GM12865 (cell line): ENCODE measurements at regions not wholly inside any gene's neighbourhood (a gene's known extent, or its start where the extent isn't known, plus 50 kb on each side); places are given as distances from the start of the nearest gene placed in this dataset.

Experiments
- DNase-seq: peaks from one replicate; pipeline ENCODE4 v3.0.0; 2010; ENCODE audit warnings: low read depth
- H3K4me3 ChIP-seq: 2 replicates; pipeline ENCODE4 v1.5.1; 2011; ENCODE audit warnings: mild to moderate bottlenecking, low read depth, low read length, control low read depth
- TF ChIP-seq, protein P1 (sequence below): IDR thresholded peaks from 2 replicates; pipeline ENCODE4 v1.5.1; 2011; ENCODE audit warnings: low read length, control low read depth, low read depth, inconsistent platforms; ENCODE audit not compliant: insufficient read depth; ENCODE audit errors: missing control alignments

DNA sequence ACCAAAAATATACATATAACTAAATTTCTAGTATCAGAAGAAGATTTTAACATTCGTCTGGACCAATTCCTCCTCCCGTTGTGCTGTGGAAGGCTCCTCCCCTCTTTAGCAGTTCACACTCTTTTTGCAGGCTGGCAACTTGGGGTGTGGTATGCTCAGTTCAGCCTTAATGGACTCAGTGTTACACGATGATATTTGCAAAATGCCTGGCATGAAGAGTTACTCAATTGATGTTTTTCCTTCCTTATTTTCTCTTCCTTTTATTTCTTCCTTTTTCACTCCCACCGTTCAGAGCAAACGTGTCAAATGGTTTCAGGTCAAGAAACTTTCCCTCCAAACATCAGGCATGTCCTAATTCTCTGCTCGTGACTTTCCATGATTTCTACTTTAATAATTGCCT, 248.3 kb downstream of the PHF14 start:
- TF ChIP-seq, protein P1, sequence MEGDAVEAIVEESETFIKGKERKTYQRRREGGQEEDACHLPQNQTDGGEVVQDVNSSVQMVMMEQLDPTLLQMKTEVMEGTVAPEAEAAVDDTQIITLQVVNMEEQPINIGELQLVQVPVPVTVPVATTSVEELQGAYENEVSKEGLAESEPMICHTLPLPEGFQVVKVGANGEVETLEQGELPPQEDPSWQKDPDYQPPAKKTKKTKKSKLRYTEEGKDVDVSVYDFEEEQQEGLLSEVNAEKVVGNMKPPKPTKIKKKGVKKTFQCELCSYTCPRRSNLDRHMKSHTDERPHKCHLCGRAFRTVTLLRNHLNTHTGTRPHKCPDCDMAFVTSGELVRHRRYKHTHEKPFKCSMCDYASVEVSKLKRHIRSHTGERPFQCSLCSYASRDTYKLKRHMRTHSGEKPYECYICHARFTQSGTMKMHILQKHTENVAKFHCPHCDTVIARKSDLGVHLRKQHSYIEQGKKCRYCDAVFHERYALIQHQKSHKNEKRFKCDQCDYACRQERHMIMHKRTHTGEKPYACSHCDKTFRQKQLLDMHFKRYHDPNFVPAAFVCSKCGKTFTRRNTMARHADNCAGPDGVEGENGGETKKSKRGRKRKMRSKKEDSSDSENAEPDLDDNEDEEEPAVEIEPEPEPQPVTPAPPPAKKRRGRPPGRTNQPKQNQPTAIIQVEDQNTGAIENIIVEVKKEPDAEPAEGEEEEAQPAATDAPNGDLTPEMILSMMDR: no peak
- no peak for DNase-seq
- no peak overlapping the region for H3K4me3 ChIP-seq

DNA sequence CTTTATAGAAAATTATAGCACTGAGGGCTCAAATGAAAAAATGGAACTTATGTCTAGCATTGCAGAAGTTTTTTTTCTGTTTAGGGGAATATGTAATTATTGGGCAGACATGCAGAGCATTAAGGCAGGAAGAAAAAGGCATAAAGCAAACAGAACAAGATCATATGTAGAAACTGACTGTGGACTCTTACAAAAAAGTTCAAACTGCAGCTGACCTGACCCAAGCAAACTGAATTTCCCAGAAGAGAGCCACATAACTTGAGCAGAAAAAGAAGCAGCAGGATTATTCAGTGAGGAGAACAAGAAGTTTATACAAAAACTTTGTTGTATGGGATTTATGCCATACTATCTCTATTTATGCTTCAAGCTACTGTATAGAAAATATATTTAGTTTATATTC, 250.9 kb downstream of the PHF14 start:
- TF ChIP-seq, protein P1: no peak
- no peak overlapping the region for H3K4me3 ChIP-seq
- DNase-seq: no peak

DNA sequence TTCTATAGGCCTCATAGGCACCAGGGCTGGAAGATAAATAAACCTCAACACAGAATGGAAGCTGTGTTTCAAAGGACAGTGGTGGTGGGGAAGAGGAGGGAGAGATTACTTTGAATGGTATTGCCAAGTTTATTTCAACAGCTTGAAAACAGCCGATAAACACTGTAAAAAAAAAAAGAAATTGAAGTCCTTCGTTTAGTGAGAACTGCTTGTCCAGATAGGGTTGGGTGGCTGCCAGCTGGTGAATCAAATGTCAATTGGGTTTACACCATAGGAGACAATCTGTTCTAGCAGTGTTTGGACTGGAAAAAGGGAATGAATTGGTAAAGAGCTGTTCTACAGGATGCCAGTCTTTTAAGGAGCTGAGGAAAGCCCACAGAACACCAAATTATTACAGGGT, 254.8 kb downstream of the PHF14 start:
- no peak for DNase-seq
- H3K4me3 ChIP-seq: no peak overlapping the region
- TF ChIP-seq, protein P1: no peak

DNA sequence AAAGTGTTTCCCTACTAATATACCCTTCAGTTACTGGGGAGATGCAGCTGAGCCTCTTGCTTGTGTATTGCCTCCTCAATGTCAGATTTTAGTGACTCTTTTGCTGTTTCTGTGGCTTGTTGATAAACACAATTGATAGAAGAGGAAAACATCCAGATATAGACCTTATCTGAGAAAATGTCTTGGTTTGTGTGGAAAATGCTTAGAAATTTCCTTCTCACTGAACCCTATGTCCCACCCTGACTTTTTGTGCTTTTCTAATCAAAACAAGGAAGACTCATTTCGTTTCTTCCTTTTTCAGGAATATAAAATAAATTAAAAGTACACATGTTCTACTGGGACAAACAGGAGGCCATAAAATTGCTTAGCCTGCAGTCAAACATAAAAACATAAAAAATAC, 257.5 kb downstream of the PHF14 start:
- no peak overlapping the region for H3K4me3 ChIP-seq
- TF ChIP-seq, protein P1: no peak
- no peak for DNase-seq

DNA sequence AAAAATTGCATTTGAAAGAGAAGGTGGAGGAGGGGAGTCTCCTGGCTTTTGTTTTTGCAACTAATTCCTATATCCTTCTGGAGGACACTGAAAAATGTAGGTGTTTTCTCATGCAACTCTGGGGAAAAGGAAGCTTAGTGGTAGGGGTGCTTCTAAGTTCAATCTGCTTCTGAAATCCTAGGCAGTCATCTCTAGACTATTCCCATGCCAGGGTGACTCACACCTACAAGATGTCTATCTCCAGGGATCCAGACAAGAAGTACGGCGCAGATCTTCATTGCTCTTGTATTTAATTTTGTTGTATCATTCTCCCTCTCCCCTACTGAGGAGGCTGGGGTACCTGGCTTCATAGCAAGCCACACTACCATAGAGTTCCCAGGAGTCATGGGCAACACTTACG, 258.8 kb downstream of the PHF14 start:
- TF ChIP-seq, protein P1: no peak
- DNase-seq: no peak
- no peak overlapping the region for H3K4me3 ChIP-seq

DNA sequence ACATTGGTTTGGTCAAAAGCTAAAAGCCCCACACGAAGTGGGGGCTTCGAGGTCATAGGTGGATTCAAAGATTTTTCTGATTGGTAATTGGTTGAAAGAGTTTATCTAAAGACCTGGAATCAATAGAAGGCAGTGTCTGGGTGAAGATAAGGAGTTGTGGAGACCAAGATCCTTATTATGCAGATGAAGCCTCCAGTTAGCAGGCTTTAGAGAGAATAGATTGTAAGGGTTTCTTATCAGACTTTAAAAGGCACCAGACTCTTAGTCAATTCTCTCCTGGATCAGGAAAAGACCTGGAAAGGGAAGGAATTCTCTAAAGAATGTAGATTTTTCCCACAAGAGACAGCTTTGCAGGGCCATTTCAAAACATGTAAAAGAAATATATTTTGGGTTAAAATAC, 260.2 kb downstream of the PHF14 start:
- DNase-seq: no peak
- H3K4me3 ChIP-seq: no peak overlapping the region
- TF ChIP-seq, protein P1: no peak

DNA sequence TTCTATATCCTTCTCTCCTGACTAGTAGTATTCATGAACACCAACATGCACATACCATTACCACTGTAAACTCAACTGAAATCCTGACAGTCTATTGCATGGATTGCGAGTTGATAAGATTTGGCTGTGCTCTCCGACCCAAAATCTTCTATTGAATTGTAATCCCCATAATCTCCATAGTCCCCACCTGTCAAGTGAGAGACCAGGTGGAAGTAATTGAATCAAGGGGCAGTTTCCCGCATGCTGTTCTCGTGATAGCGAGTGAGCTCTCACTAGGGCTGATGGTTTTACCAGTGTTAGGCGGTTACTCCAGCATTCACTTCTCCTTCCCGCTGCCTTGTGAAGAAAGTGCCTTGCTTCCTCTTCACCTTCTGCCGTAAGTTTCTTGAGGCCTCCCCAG, 261.8 kb downstream of the PHF14 start:
- no peak overlapping the region for H3K4me3 ChIP-seq
- TF ChIP-seq, protein P1: no peak
- no peak for DNase-seq
